HG03520 (cell line): ENCODE measurements at regions not wholly inside any gene's neighbourhood (a gene's known extent, or its start where the extent isn't known, plus 50 kb on each side); places are given as distances from the start of the nearest gene placed in this dataset.

Experiments used
- ATAC-seq: cut with Tn5 transposase; IDR thresholded peaks from one replicate; pipeline ENCODE4 v1.9.1; 2021; ENCODE audit warnings: mild to moderate bottlenecking, moderate library complexity; ENCODE audit not compliant: unreplicated experiment

- ATAC-seq = no peak
Observed at GRCh38 chr14:54300881-54301280, 95.9 kb upstream of the CDKN3 start.

GRCh38 chr14:54301359-54301758 lies 95.4 kb upstream of the CDKN3 start:
- no peak for ATAC-seq

- no peak for ATAC-seq
Observed at GRCh38 chr14:54306806-54307205, 90.0 kb upstream of the CDKN3 start.

GRCh38 chr14:54309615-54310014 lies 87.2 kb upstream of the CDKN3 start:
- ATAC-seq = no peak

GRCh38 chr14:54310151-54310850 lies 86.5 kb upstream of the CDKN3 start:
- no peak for ATAC-seq

- no peak for ATAC-seq
Observed at GRCh38 chr14:54310851-54311228, 86.0 kb upstream of the CDKN3 start.

GRCh38 chr14:54312166-54312801 lies 84.5 kb upstream of the CDKN3 start:
- ATAC-seq = no peak

- no peak for ATAC-seq
Observed at GRCh38 chr14:54314365-54315104, 82.3 kb upstream of the CDKN3 start.

GRCh38 chr14:54316652-54317051 lies 80.2 kb upstream of the CDKN3 start:
- no peak for ATAC-seq

GRCh38 chr14:54317391-54317790 lies 79.4 kb upstream of the CDKN3 start:
- ATAC-seq = no peak

GRCh38 chr14:54322246-54322645 lies 74.6 kb upstream of the CDKN3 start:
- no peak for ATAC-seq

- ATAC-seq = no peak
Observed at GRCh38 chr14:54322701-54323337, 74.0 kb upstream of the CDKN3 start.

- ATAC-seq = no peak
Observed at GRCh38 chr14:54325766-54326165, 71.0 kb upstream of the CDKN3 start.

GRCh38 chr14:54329082-54329695 lies 67.6 kb upstream of the CDKN3 start:
- ATAC-seq = no peak

- no peak for ATAC-seq
Observed at GRCh38 chr14:54330876-54331275, 65.9 kb upstream of the CDKN3 start.

- no peak for ATAC-seq
Observed at GRCh38 chr14:54331516-54331915, 65.3 kb upstream of the CDKN3 start.

- ATAC-seq = no peak
Observed at GRCh38 chr14:54332490-54332889, 64.3 kb upstream of the CDKN3 start.

GRCh38 chr14:54333511-54333910 lies 63.3 kb upstream of the CDKN3 start:
- no peak for ATAC-seq

- ATAC-seq = no peak
Observed at GRCh38 chr14:54335569-54336155, 61.1 kb upstream of the CDKN3 start.

- no peak for ATAC-seq
Observed at GRCh38 chr14:54337314-54337713, 59.5 kb upstream of the CDKN3 start.
